ENCODE measurements at regions not wholly inside any gene's neighbourhood (a gene's known extent, or its start where the extent isn't known, plus 50 kb on each side); places are given as distances from the start of the nearest gene placed in this dataset.
A peak's percentile ranks its signal among the peaks of the same experiment; 100 is the strongest.

DNA sequence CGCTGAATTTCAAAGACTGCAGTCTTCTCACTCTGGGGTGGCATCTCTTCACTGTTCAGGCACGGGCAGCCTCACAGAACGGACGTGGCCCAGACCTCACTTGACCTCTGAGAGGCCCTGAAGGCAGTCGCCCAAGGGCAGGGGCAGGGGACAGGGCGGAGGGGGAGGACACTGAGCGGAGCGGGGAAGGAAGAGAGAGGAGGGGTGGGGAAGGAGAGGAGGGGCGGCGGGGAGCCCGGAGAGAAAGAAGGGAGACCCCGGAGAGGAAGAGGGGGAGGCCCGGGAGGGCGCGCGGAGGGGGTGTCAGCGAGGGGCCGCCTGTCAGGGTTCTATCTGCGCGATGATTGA is 58.7 kb upstream of the COMTD1 start:
- H3K4me1 ChIP-seq (ENCODE audit: control insufficient read depth in 1 of 2, insufficient read depth in 2 of 2, low read length in 2 of 2), result peaks cover 13 to 21% of the 10 kb centered on the region in 2 experiments
- H3K4me2 ChIP-seq (ENCODE audit: low read length), result peak overlapping the region; percentile 75
- DNase-seq, result peak; percentile 13 to 56
- H2BK5ac ChIP-seq (ENCODE audit: low read depth, low read length, poor library complexity), result peak overlapping the region; percentile 52
- WGBS (ENCODE audit: extremely low coverage, insufficient coverage, insufficient read length), result no CpG with 5 or more reads among the region's 20 CpGs
- no peak overlapping the region for H2AK5ac ChIP-seq (ENCODE audit: low read length)
- no peak overlapping the region for H3K4me3 ChIP-seq (ENCODE audit: low read depth, low read length)
- H3K36me3 ChIP-seq (ENCODE audit: control insufficient read depth in 1 of 2, insufficient read depth in 2 of 2, low read length in 2 of 2), result no peaks in the 10 kb centered on the region
- no peak overlapping the region for H4K8ac ChIP-seq (ENCODE audit: low read depth, low read length)
- H3K9ac ChIP-seq (ENCODE audit: low read length), result no peak overlapping the region
- peak overlapping the region; percentile 60 for H4K91ac ChIP-seq (ENCODE audit: low read depth, low read length)
- no peak overlapping the region for H3K23ac ChIP-seq (ENCODE audit: low read length)
- no peak overlapping the region for H3K14ac ChIP-seq (ENCODE audit: low read length)
- no peak overlapping the region for H2AFZ ChIP-seq (ENCODE audit: insufficient read depth, low read length, poor library complexity)
- no peak overlapping the region for H3K4ac ChIP-seq (ENCODE audit: low read depth, low read length)
- H4K12ac ChIP-seq (ENCODE audit: low read depth, low read length), result no peak overlapping the region
- no peak overlapping the region for H2BK120ac ChIP-seq (ENCODE audit: insufficient read depth, low read length, poor library complexity)
- peaks cover 4% of the 10 kb centered on the region for H3K9me3 ChIP-seq (ENCODE audit: insufficient read depth, low read depth, low read length)
- peak overlapping the region; percentile 83 for H3K27ac ChIP-seq (ENCODE audit: low read depth, low read length)
- no peaks in the 10 kb centered on the region for H3K79me2 ChIP-seq (ENCODE audit: control insufficient read depth, insufficient read depth, low read length, poor library complexity)
- H3K18ac ChIP-seq (ENCODE audit: low read length), result no peak overlapping the region
- H2BK12ac ChIP-seq (ENCODE audit: low read length), result peak overlapping the region; percentile 42
- H3K79me1 ChIP-seq (ENCODE audit: low read length), result peaks cover 12% of the 10 kb centered on the region
- peaks cover 2% of the 10 kb centered on the region for H3K27me3 ChIP-seq (ENCODE audit: insufficient read depth, low read length)

- no peak overlapping the region for H3K14ac ChIP-seq (ENCODE audit: low read length)
- peaks cover 12% of the 10 kb centered on the region for H3K79me1 ChIP-seq (ENCODE audit: low read length)
- H2BK120ac ChIP-seq (ENCODE audit: insufficient read depth, low read length, poor library complexity), result no peak overlapping the region
- peaks cover 13 to 21% of the 10 kb centered on the region in 2 experiments for H3K4me1 ChIP-seq (ENCODE audit: control insufficient read depth in 1 of 2, insufficient read depth in 2 of 2, low read length in 2 of 2)
- H4K8ac ChIP-seq (ENCODE audit: low read depth, low read length), result no peak overlapping the region
- H2AK5ac ChIP-seq (ENCODE audit: low read length), result no peak overlapping the region
- no peak overlapping the region for H3K9ac ChIP-seq (ENCODE audit: low read length)
- peak overlapping the region; percentile 83 for H3K27ac ChIP-seq (ENCODE audit: low read depth, low read length)
- no peaks in the 10 kb centered on the region for H3K36me3 ChIP-seq (ENCODE audit: control insufficient read depth in 1 of 2, insufficient read depth in 2 of 2, low read length in 2 of 2)
- no peaks in the 10 kb centered on the region for H3K79me2 ChIP-seq (ENCODE audit: control insufficient read depth, insufficient read depth, low read length, poor library complexity)
- WGBS (ENCODE audit: extremely low coverage, insufficient coverage, insufficient read length), result no CpG with 5 or more reads among the region's 8 CpGs
- no peak overlapping the region for H3K4ac ChIP-seq (ENCODE audit: low read depth, low read length)
- peak overlapping the region; percentile 31 for H2BK12ac ChIP-seq (ENCODE audit: low read length)
- DNase-seq, result no peak
- peaks cover 4% of the 10 kb centered on the region for H3K9me3 ChIP-seq (ENCODE audit: insufficient read depth, low read depth, low read length)
- peak overlapping the region; percentile 19 for H3K4me3 ChIP-seq (ENCODE audit: low read depth, low read length)
- H3K23ac ChIP-seq (ENCODE audit: low read length), result no peak overlapping the region
- no peak overlapping the region for H3K18ac ChIP-seq (ENCODE audit: low read length)
- H4K12ac ChIP-seq (ENCODE audit: low read depth, low read length), result no peak overlapping the region
- H2AFZ ChIP-seq (ENCODE audit: insufficient read depth, low read length, poor library complexity), result no peak overlapping the region
- peak overlapping the region; percentile 24 for H2BK5ac ChIP-seq (ENCODE audit: low read depth, low read length, poor library complexity)
- peak overlapping the region; percentile 60 for H4K91ac ChIP-seq (ENCODE audit: low read depth, low read length)
- H3K4me2 ChIP-seq (ENCODE audit: low read length), result peak overlapping the region; percentile 75
- peaks cover 2% of the 10 kb centered on the region for H3K27me3 ChIP-seq (ENCODE audit: insufficient read depth, low read length)
These were observed 58.3 kb upstream of the COMTD1 start for GRCh38 chr10:75294031-75294437.

GRCh38 chr10:75293446-75293820 is 57.7 kb upstream of the COMTD1 start:
- H3K9me3 ChIP-seq (ENCODE audit: insufficient read depth, low read depth, low read length), result peaks cover 4% of the 10 kb centered on the region
- H4K12ac ChIP-seq (ENCODE audit: low read depth, low read length), result no peak overlapping the region
- H3K4me3 ChIP-seq (ENCODE audit: low read depth, low read length), result peak overlapping the region; percentile 18
- H2BK5ac ChIP-seq (ENCODE audit: low read depth, low read length, poor library complexity), result no peak overlapping the region
- no peak overlapping the region for H3K18ac ChIP-seq (ENCODE audit: low read length)
- H3K4me1 ChIP-seq (ENCODE audit: control insufficient read depth in 1 of 2, insufficient read depth in 2 of 2, low read length in 2 of 2), result peaks cover 13 to 21% of the 10 kb centered on the region in 2 experiments
- H2BK120ac ChIP-seq (ENCODE audit: insufficient read depth, low read length, poor library complexity), result no peak overlapping the region
- no peaks in the 10 kb centered on the region for H3K79me2 ChIP-seq (ENCODE audit: control insufficient read depth, insufficient read depth, low read length, poor library complexity)
- no peak overlapping the region for H3K23ac ChIP-seq (ENCODE audit: low read length)
- peak overlapping the region; percentile 14 for H4K91ac ChIP-seq (ENCODE audit: low read depth, low read length)
- H3K27me3 ChIP-seq (ENCODE audit: insufficient read depth, low read length), result peaks cover 2% of the 10 kb centered on the region
- H3K36me3 ChIP-seq (ENCODE audit: control insufficient read depth in 1 of 2, insufficient read depth in 2 of 2, low read length in 2 of 2), result no peaks in the 10 kb centered on the region
- H4K8ac ChIP-seq (ENCODE audit: low read depth, low read length), result no peak overlapping the region
- H2AFZ ChIP-seq (ENCODE audit: insufficient read depth, low read length, poor library complexity), result no peak overlapping the region
- no peak overlapping the region for H3K27ac ChIP-seq (ENCODE audit: low read depth, low read length)
- WGBS (ENCODE audit: extremely low coverage, insufficient coverage, insufficient read length), result no CpG with 5 or more reads among the region's 3 CpGs
- H2AK5ac ChIP-seq (ENCODE audit: low read length), result no peak overlapping the region
- no peak for DNase-seq
- H3K4ac ChIP-seq (ENCODE audit: low read depth, low read length), result no peak overlapping the region
- H3K9ac ChIP-seq (ENCODE audit: low read length), result no peak overlapping the region
- H3K14ac ChIP-seq (ENCODE audit: low read length), result no peak overlapping the region
- H3K79me1 ChIP-seq (ENCODE audit: low read length), result peaks cover 12% of the 10 kb centered on the region
- H2BK12ac ChIP-seq (ENCODE audit: low read length), result no peak overlapping the region
- H3K4me2 ChIP-seq (ENCODE audit: low read length), result no peak overlapping the region

DNA sequence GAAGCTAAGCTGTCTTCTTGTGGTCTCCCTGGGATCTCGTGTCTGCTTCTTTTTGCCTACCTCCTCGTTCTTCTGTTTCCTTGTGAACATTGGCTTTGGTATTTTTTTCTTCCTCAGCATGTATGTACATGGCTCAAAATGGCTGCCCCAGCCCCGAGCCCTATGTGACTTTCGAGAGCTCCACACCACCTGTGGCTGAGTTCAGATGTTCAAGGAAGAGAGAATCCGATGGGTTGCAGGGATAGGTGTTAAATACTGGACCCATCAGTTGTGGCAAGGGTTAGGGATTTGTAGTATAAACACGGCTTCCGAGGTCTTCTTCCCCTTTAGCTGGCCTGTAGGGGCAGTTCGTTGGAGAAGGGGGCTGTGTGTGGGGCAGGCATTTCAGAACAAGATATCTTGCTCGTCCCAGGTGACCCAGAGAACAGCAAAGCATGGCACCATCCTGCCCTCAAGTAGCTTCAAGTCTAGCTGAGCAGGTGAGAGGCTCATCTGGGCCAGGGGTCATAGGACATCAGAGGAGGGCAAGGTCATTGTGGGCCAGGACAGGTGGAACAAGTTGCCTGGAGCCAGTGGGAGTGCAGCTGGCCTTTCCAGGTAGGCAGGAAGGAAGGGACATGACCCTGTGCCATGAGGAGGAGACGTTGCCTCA is 57.2 kb upstream of the COMTD1 start:
- no peak overlapping the region for H3K23ac ChIP-seq (ENCODE audit: low read length)
- H2AFZ ChIP-seq (ENCODE audit: insufficient read depth, low read length, poor library complexity), result no peak overlapping the region
- no peaks in the 10 kb centered on the region for H3K36me3 ChIP-seq (ENCODE audit: control insufficient read depth in 1 of 2, insufficient read depth in 2 of 2, low read length in 2 of 2)
- H3K4ac ChIP-seq (ENCODE audit: low read depth, low read length), result no peak overlapping the region
- no CpG with 5 or more reads among the region's 10 CpGs for WGBS (ENCODE audit: extremely low coverage, insufficient coverage, insufficient read length)
- peaks cover 12% of the 10 kb centered on the region for H3K79me1 ChIP-seq (ENCODE audit: low read length)
- peaks cover 4% of the 10 kb centered on the region for H3K9me3 ChIP-seq (ENCODE audit: insufficient read depth, low read depth, low read length)
- H3K4me3 ChIP-seq (ENCODE audit: low read depth, low read length), result peak overlapping the region; percentile 18
- H3K18ac ChIP-seq (ENCODE audit: low read length), result no peak overlapping the region
- no peak overlapping the region for H3K4me2 ChIP-seq (ENCODE audit: low read length)
- no peak overlapping the region for H3K14ac ChIP-seq (ENCODE audit: low read length)
- peaks cover 13 to 21% of the 10 kb centered on the region in 2 experiments for H3K4me1 ChIP-seq (ENCODE audit: control insufficient read depth in 1 of 2, insufficient read depth in 2 of 2, low read length in 2 of 2)
- no peak overlapping the region for H2BK120ac ChIP-seq (ENCODE audit: insufficient read depth, low read length, poor library complexity)
- no peaks in the 10 kb centered on the region for H3K79me2 ChIP-seq (ENCODE audit: control insufficient read depth, insufficient read depth, low read length, poor library complexity)
- peaks cover 2% of the 10 kb centered on the region for H3K27me3 ChIP-seq (ENCODE audit: insufficient read depth, low read length)
- no peak overlapping the region for H3K9ac ChIP-seq (ENCODE audit: low read length)
- H2BK12ac ChIP-seq (ENCODE audit: low read length), result no peak overlapping the region
- no peak overlapping the region for H4K12ac ChIP-seq (ENCODE audit: low read depth, low read length)
- no peak overlapping the region for H3K27ac ChIP-seq (ENCODE audit: low read depth, low read length)
- DNase-seq, result no peak
- no peak overlapping the region for H4K8ac ChIP-seq (ENCODE audit: low read depth, low read length)
- no peak overlapping the region for H2BK5ac ChIP-seq (ENCODE audit: low read depth, low read length, poor library complexity)
- H4K91ac ChIP-seq (ENCODE audit: low read depth, low read length), result peak overlapping the region; percentile 14
- no peak overlapping the region for H2AK5ac ChIP-seq (ENCODE audit: low read length)
